HCT116 (cell line): ENCODE measurements at regions not wholly inside any gene's neighbourhood (a gene's known extent, or its start where the extent isn't known, plus 50 kb on each side); places are given as distances from the start of the nearest gene placed in this dataset.

Source experiments
- EZH2 ChIP-seq: fragments of 200-600 bp; sonication (generic); IDR thresholded peaks from 2 replicates; pipeline ENCODE4 v1.6.1; 2017; ENCODE audit warnings: antibody characterized with exemption, mixed run types
- EZH2phosphoT487 ChIP-seq: fragments of 200-600 bp; IDR thresholded peaks from 2 replicates; pipeline ENCODE4 v1.6.1; 2018; ENCODE audit warnings: antibody characterized with exemption, borderline replicate concordance
- POLR2A ChIP-seq: IDR thresholded peaks from 2 replicates; pipeline ENCODE4 v1.7.0; 2011; ENCODE audit warnings: borderline replicate concordance; ENCODE audit not compliant: insufficient read depth, insufficient read length; ENCODE audit errors: extremely low read depth
- POLR2AphosphoS5 ChIP-seq: IDR thresholded peaks from 2 replicates; pipeline ENCODE4 v1.6.1; 2011; ENCODE audit warnings: mild to moderate bottlenecking, low read depth, low read length, moderate library complexity
- RAD21 ChIP-seq: IDR thresholded peaks from 2 replicates; pipeline ENCODE4 v1.6.1; 2012; ENCODE audit warnings: low read depth, mild to moderate bottlenecking
- TCF7L2 ChIP-seq: IDR thresholded peaks from 2 replicates; pipeline ENCODE4 v1.7.0; 2011; ENCODE audit warnings: borderline replicate concordance, inconsistent platforms; ENCODE audit not compliant: insufficient read depth, insufficient read length; ENCODE audit errors: extremely low read depth
- ZNF274 ChIP-seq: fragments of 200-500 bp; sonication (Bioruptor generic); IDR thresholded peaks from 2 replicates; pipeline ENCODE4 v1.6.1; 2014; ENCODE audit warnings: mild to moderate bottlenecking, low read depth, low read length, inconsistent platforms
- TF ChIP-seq, protein P1 (sequence below), 3 experiments: fragments of 200-600 bp in 1 of 3; sonication (generic) in 1 of 3; IDR thresholded peaks in 2 of 3; conservative IDR thresholded peaks in 1 of 3; 2 replicates each; pipeline ENCODE4 v1.5.1; 2012 to 2017; ENCODE audit warnings: low read depth in 2 of 3, low read length in 2 of 3, antibody characterized with exemption in 1 of 3, borderline replicate concordance in 1 of 3, control low read depth in 1 of 3, mild to moderate bottlenecking in 1 of 3, mixed read lengths in 1 of 3, mixed run types in 1 of 3, moderate library complexity in 1 of 3; ENCODE audit not compliant: insufficient read depth in 1 of 3
- TF ChIP-seq, protein P2 (sequence below): IDR thresholded peaks from 2 replicates; pipeline ENCODE4 v1.6.1; 2012

DNA sequence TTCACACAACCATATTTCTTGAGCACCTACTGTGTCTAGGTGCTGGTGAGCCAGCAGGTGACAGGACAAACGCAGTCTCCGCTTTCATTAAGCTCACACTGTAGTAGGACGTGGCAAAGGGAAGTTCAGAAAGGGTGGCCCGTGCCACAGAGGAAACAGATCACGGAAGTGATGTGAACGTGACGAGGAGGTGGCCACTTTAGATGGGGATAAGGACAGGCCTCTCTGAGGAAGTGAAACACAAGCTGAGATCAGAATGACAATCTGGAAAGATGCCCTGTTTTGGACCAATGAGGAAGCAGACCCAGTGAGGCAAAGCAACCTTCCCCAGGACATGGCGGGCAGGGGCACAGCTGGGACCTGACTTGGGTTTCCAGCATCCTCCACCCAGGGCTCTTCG is 127.4 kb upstream of the PRMT8 start:
- TF ChIP-seq POLR2AphosphoS5 (no peak), EZH2 (no peak), EZH2phosphoT487 (no peak), ZNF274 (no peak), POLR2A (no peak), RAD21 (no peak), TCF7L2 (no peak)
- TF ChIP-seq, protein P1, sequence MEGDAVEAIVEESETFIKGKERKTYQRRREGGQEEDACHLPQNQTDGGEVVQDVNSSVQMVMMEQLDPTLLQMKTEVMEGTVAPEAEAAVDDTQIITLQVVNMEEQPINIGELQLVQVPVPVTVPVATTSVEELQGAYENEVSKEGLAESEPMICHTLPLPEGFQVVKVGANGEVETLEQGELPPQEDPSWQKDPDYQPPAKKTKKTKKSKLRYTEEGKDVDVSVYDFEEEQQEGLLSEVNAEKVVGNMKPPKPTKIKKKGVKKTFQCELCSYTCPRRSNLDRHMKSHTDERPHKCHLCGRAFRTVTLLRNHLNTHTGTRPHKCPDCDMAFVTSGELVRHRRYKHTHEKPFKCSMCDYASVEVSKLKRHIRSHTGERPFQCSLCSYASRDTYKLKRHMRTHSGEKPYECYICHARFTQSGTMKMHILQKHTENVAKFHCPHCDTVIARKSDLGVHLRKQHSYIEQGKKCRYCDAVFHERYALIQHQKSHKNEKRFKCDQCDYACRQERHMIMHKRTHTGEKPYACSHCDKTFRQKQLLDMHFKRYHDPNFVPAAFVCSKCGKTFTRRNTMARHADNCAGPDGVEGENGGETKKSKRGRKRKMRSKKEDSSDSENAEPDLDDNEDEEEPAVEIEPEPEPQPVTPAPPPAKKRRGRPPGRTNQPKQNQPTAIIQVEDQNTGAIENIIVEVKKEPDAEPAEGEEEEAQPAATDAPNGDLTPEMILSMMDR (IDR thresholded peaks at IDR 0.05 in 2 of 3, conservative IDR thresholded peaks at IDR 0.05 in 1 of 3; ENCODE audit: borderline replicate concordance in 1 of 3, insufficient read depth in 1 of 3, low read depth in 2 of 3, low read length in 2 of 3) = no peak
- TF ChIP-seq, protein P2, sequence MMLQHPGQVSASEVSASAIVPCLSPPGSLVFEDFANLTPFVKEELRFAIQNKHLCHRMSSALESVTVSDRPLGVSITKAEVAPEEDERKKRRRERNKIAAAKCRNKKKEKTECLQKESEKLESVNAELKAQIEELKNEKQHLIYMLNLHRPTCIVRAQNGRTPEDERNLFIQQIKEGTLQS = no peak
